SK-N-SH treated with all-trans-retinoic acid at 6 μM for 48 hours (cell line): ENCODE measurements at regions not wholly inside any gene's neighbourhood (a gene's known extent, or its start where the extent isn't known, plus 50 kb on each side); places are given as distances from the start of the nearest gene placed in this dataset.

ENCODE experiments used
- BACH2 ChIP-seq: fragments of 250-450 bp; sonication (Bioruptor Pico); IDR thresholded peaks from 2 replicates; pipeline ENCODE4 v1.9.0; 2021; ENCODE audit warnings: mild to moderate bottlenecking, borderline replicate concordance
- CREB5 ChIP-seq: fragments of 250-450 bp; sonication (Bioruptor Pico); IDR thresholded peaks from 2 replicates; pipeline ENCODE4 v1.5.1; 2020; ENCODE audit warnings: low read depth, mild to moderate bottlenecking, moderate library complexity
- CSDC2 ChIP-seq: fragments of 250-450 bp; sonication (Bioruptor Pico); IDR thresholded peaks from 2 replicates; pipeline ENCODE4 v1.5.0; 2020; ENCODE audit warnings: mild to moderate bottlenecking, moderate library complexity
- ESRRG ChIP-seq: fragments of 250-450 bp; sonication (Bioruptor Pico); IDR thresholded peaks from 2 replicates; pipeline ENCODE4 v1.6.1; 2021; ENCODE audit warnings: mild to moderate bottlenecking
- ISL1 ChIP-seq: fragments of 250-450 bp; sonication (Bioruptor Pico); IDR thresholded peaks from 2 replicates; pipeline ENCODE4 v2.1.2; 2022; ENCODE audit warnings: mild to moderate bottlenecking, moderate library complexity
- PATZ1 ChIP-seq: fragments of 250-450 bp; sonication (Bioruptor Pico); IDR thresholded peaks from 2 replicates; pipeline ENCODE4 v1.8.0; 2020; ENCODE audit warnings: mild to moderate bottlenecking, moderate library complexity, borderline replicate concordance
- SNAI2 ChIP-seq: fragments of 250-450 bp; sonication (Bioruptor Pico); IDR thresholded peaks from 2 replicates; pipeline ENCODE4 v1.5.0; 2020; ENCODE audit warnings: mild to moderate bottlenecking, moderate library complexity
- ZFP3 ChIP-seq: fragments of 250-450 bp; sonication (Bioruptor Pico); IDR thresholded peaks from 2 replicates; pipeline ENCODE4 v1.5.0; 2020; ENCODE audit warnings: mild to moderate bottlenecking, moderate library complexity
- ZFP30 ChIP-seq: fragments of 450-650 bp; formaldehyde crosslinking; IDR thresholded peaks from 2 replicates; pipeline ENCODE4 v1.5.0; 2022; ENCODE audit warnings: mild to moderate bottlenecking, moderate library complexity
- ZNF565 ChIP-seq: fragments of 450-650 bp; formaldehyde crosslinking; conservative IDR thresholded peaks from 2 replicates; pipeline ENCODE4 v1.5.0; 2020; ENCODE audit warnings: low read depth, mild to moderate bottlenecking, moderate library complexity
- TF ChIP-seq, protein P1 (sequence below): fragments of 250-450 bp; sonication (Bioruptor Pico); IDR thresholded peaks from 2 replicates; pipeline ENCODE4 v1.8.0; 2021; ENCODE audit warnings: low read depth, mild to moderate bottlenecking, moderate library complexity, borderline replicate concordance

- TF ChIP-seq PATZ1 (CRISPR knock-in tag): no peak
- TF ChIP-seq CSDC2: no peak
- no peak for TF ChIP-seq ZFP3 (CRISPR knock-in tag)
- TF ChIP-seq, protein P1, sequence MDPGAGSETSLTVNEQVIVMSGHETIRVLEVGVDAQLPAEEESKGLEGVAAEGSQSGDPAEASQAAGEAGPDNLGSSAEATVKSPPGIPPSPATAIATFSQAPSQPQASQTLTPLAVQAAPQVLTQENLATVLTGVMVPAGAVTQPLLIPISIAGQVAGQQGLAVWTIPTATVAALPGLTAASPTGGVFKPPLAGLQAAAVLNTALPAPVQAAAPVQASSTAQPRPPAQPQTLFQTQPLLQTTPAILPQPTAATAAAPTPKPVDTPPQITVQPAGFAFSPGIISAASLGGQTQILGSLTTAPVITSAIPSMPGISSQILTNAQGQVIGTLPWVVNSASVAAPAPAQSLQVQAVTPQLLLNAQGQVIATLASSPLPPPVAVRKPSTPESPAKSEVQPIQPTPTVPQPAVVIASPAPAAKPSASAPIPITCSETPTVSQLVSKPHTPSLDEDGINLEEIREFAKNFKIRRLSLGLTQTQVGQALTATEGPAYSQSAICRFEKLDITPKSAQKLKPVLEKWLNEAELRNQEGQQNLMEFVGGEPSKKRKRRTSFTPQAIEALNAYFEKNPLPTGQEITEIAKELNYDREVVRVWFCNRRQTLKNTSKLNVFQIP (CRISPR knock-in tag): no peak
- no peak for TF ChIP-seq ZFP30 (CRISPR knock-in tag)
- TF ChIP-seq ZNF565 (CRISPR knock-in tag): no peak
- no peak for TF ChIP-seq BACH2 (CRISPR knock-in tag)
- TF ChIP-seq CREB5: no peak
- no peak for TF ChIP-seq ISL1
- no peak for TF ChIP-seq SNAI2
- no peak for TF ChIP-seq ESRRG (CRISPR knock-in tag)
These were observed 100.0 kb downstream of the DUSP6 start for GRCh38 chr12:89252284-89252683.
